IMR-90 (cell line): ENCODE measurements at regions not wholly inside any gene's neighbourhood (a gene's known extent, or its start where the extent isn't known, plus 50 kb on each side); places are given as distances from the start of the nearest gene placed in this dataset.

ENCODE experiments used
- ATAC-seq: fragments of 200-7000 bp; cut with Tn5 transposase; 2 replicates; pipeline ENCODE4 v1.9.1; 2020; ENCODE audit warnings: low read depth, mild to moderate bottlenecking, moderate library complexity
- BruUV-seq: library from RNA; stranded (reverse); fragments of 400-500 nt; replicated peaks from 2 replicates; lab custom pipeline; 2021; lab: Mats Ljungman, UMichigan
- CTCF ChIA-PET: fragments of 300-600 bp; formaldehyde crosslinking; extraction: SDS; loops from one replicate; lab custom pipeline; 2021; ENCODE audit warnings: antibody characterized with exemption; lab: Yijun Ruan, JAX
- POLR2A ChIA-PET: fragments of 300-600 bp; sonication (Branson Sonifier 250); formaldehyde crosslinking; loops from one replicate; lab custom pipeline; 2022; ENCODE audit warnings: antibody characterized with exemption; ENCODE audit not compliant: unreplicated experiment; lab: Charles Lee
- DNase-seq: peaks from one replicate; pipeline ENCODE4 v3.0.0; 2013
- H2AFZ ChIP-seq: replicated peaks from 2 replicates; pipeline ENCODE3; 2013; ENCODE audit warnings: low read length, mild to moderate bottlenecking; ENCODE audit not compliant: poor library complexity
- H2AK5ac ChIP-seq: 2 replicates; pipeline ENCODE4 v1.6.1; 2013; ENCODE audit warnings: low read depth, low read length, inconsistent platforms
- H2AK9ac ChIP-seq: replicated peaks from 2 replicates; pipeline ENCODE3; 2013; ENCODE audit warnings: mild to moderate bottlenecking, low read depth, low read length, moderate library complexity; ENCODE audit not compliant: poor library complexity
- H2BK120ac ChIP-seq: 2 replicates; pipeline ENCODE4 v1.6.1; 2013; ENCODE audit warnings: low read depth, low read length, inconsistent platforms
- H2BK15ac ChIP-seq: 3 replicates; pipeline ENCODE4 v1.6.1; 2013; ENCODE audit warnings: low read depth, low read length, inconsistent platforms
- H2BK20ac ChIP-seq: 2 replicates; pipeline ENCODE4 v1.6.1; 2013; ENCODE audit warnings: low read depth, mild to moderate bottlenecking, inconsistent platforms, low read length, moderate library complexity
- H2BK5ac ChIP-seq: 2 replicates; pipeline ENCODE4 v1.6.1; 2013; ENCODE audit warnings: mild to moderate bottlenecking, low read depth, low read length, inconsistent platforms; ENCODE audit not compliant: poor library complexity, severe bottlenecking
- H3K14ac ChIP-seq: replicated peaks from 2 replicates; pipeline ENCODE4 v1.6.1; 2013; ENCODE audit warnings: low read depth, low read length, inconsistent platforms
- H3K18ac ChIP-seq: 2 replicates; pipeline ENCODE4 v1.6.1; 2013; ENCODE audit warnings: low read depth, low read length, control low read depth
- H3K23ac ChIP-seq: 2 replicates; pipeline ENCODE4 v1.6.1; 2013; ENCODE audit warnings: low read depth, low read length, inconsistent platforms
- H3K27ac ChIP-seq: 2 replicates; pipeline ENCODE4 v1.5.1; 2013; ENCODE audit warnings: mild to moderate bottlenecking, control low read depth, low read length; ENCODE audit not compliant: insufficient read depth
- H3K27me3 ChIP-seq: 2 replicates; pipeline ENCODE4 v1.6.1; 2013; ENCODE audit warnings: low read length; ENCODE audit not compliant: control insufficient read depth, insufficient read depth
- H3K36me3 ChIP-seq: 2 replicates; pipeline ENCODE4 v1.6.1; 2013; ENCODE audit warnings: low read length, mixed read lengths; ENCODE audit not compliant: control insufficient read depth, insufficient read depth
- H3K4ac ChIP-seq: 2 replicates; pipeline ENCODE4 v1.6.1; 2013; ENCODE audit warnings: low read depth, low read length, inconsistent platforms
- H3K4me1 ChIP-seq: 2 replicates; pipeline ENCODE4 v1.6.1; 2013; ENCODE audit warnings: low read length, mixed read lengths; ENCODE audit not compliant: control insufficient read depth, insufficient read depth
- H3K4me2 ChIP-seq: 2 replicates; pipeline ENCODE4 v1.6.1; 2013; ENCODE audit warnings: low read depth, mild to moderate bottlenecking, control low read depth, low read length, moderate library complexity
- H3K4me3 ChIP-seq: 2 replicates; pipeline ENCODE4 v1.5.1; 2013; ENCODE audit warnings: low read depth, mild to moderate bottlenecking, control low read depth, low read length, moderate library complexity; ENCODE audit not compliant: insufficient read depth
- H3K56ac ChIP-seq: 2 replicates; pipeline ENCODE4 v1.6.1; 2013; ENCODE audit warnings: low read length, inconsistent platforms; ENCODE audit not compliant: insufficient read depth; ENCODE audit errors: extremely low read depth
- H3K79me1 ChIP-seq, 2 experiments: 2 replicates each; pipeline ENCODE4 v1.6.1; 2013; ENCODE audit warnings: low read length in 2 of 2, inconsistent platforms in 1 of 2, low read depth in 1 of 2
- H3K9ac ChIP-seq: 2 replicates; pipeline ENCODE4 v1.6.1; 2013; ENCODE audit warnings: low read depth, low read length, control low read depth
- H3K9me1 ChIP-seq: 2 replicates; pipeline ENCODE4 v1.6.1; 2013; ENCODE audit warnings: low read length, inconsistent platforms; ENCODE audit not compliant: insufficient read depth
- H3K9me3 ChIP-seq: 2 replicates; pipeline ENCODE4 v1.6.1; 2013; ENCODE audit warnings: low read length; ENCODE audit not compliant: control insufficient read depth, insufficient read depth
- H4K20me1 ChIP-seq: 2 replicates; pipeline ENCODE4 v1.6.1; 2013; ENCODE audit warnings: low read length, inconsistent platforms; ENCODE audit not compliant: insufficient read depth
- H4K5ac ChIP-seq: 2 replicates; pipeline ENCODE4 v1.6.1; 2013; ENCODE audit warnings: mild to moderate bottlenecking, low read depth, low read length, control low read depth
- H4K8ac ChIP-seq, 2 experiments: 2 replicates each; pipeline ENCODE4 v1.6.1; 2013; ENCODE audit warnings: low read depth in 2 of 2, low read length in 2 of 2, control low read depth in 1 of 2, inconsistent platforms in 1 of 2
- H4K91ac ChIP-seq: 2 replicates; pipeline ENCODE4 v1.6.1; 2013; ENCODE audit warnings: low read depth, low read length, inconsistent platforms; ENCODE audit not compliant: insufficient read depth
- CHD1 ChIP-seq: IDR thresholded peaks from 2 replicates; pipeline ENCODE4 v1.6.1; 2012; ENCODE audit warnings: low read depth, low read length, improper control_type of control experiment
- FOS ChIP-seq: fragments of 150-350 bp; IDR thresholded peaks from 2 replicates; pipeline ENCODE4 v1.6.1; 2016; ENCODE audit warnings: low read depth, low read length
- RCOR1 ChIP-seq: IDR thresholded peaks from 2 replicates; pipeline ENCODE4 v1.6.1; 2012; ENCODE audit warnings: mild to moderate bottlenecking, low read length, improper control_type of control experiment; ENCODE audit not compliant: insufficient replicate concordance
- WGBS, 2 experiments: methylation state at CpG; one replicate each; pipeline versions ENCODE4 v1.1.5 to v1.1.7; 2013; ENCODE audit warnings: missing lambda C conversion rate in 2 of 2; ENCODE audit not compliant: insufficient read length in 1 of 2; ENCODE audit errors: extremely low coverage in 2 of 2; 5-methylcytosine and 5-hydroxymethylcytosine counted together
- dilution Hi-C: fragments of 300-500 bp; cut with HindIII; formaldehyde crosslinking; loops from one replicate; pipeline ENCODE4 v1.14.3; 2018; ENCODE audit warnings: low sequenced_read_pairs; ENCODE audit not compliant: unreplicated experiment
- in situ Hi-C: fragments of 300-500 bp; cut with MboI; formaldehyde crosslinking; loops from 3 replicates; pipeline ENCODE4 v1.14.3; 2019; ENCODE audit warnings: low sequenced_read_pairs, inconsistent platforms, mixed read lengths
- intact Hi-C: fragments of 100-400 bp; cut with micrococcal nuclease; formaldehyde crosslinking; loops from 2 replicates; pipeline ENCODE4 v1.10.0; 2022

DNA sequence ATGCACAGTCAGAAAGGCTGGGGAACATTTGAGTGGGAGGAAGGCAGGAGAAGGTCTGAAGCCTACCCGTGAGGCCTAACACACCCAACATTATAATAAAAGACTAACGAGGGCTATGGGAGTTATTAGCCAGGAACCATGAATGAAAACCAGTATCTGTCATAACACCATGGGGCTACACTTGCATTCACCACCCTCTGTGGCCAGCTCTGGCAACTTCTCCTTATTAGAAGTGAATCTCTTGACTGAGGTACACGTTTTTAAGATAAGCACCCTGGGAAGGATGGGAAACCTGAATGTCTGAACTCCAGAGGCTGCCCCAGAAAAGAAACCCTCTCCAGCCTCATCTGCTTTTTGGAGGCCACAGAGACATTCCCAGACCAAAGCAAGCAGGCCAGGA lies 204.3 kb upstream of the RAB4A start:
- no peak overlapping the region for H3K18ac ChIP-seq
- no peak overlapping the region for H3K4me3 ChIP-seq
- H2AK5ac ChIP-seq, result no peak overlapping the region
- no peak overlapping the region for H4K8ac ChIP-seq
- ATAC-seq (no peak), DNase-seq (no peak)
- H4K5ac ChIP-seq, result no peak overlapping the region
- H2BK20ac ChIP-seq, result no peak overlapping the region
- H2BK120ac ChIP-seq, result no peak overlapping the region
- no peak overlapping the region for H2BK5ac ChIP-seq
- TF ChIP-seq CHD1 (no peak), FOS (no peak), RCOR1 (no peak)
- H4K20me1 ChIP-seq, result no peaks in the 10 kb centered on the region
- CTCF ChIA-PET, result no interaction called here
- H3K56ac ChIP-seq, result no peak overlapping the region
- H3K36me3 ChIP-seq, result no peaks in the 10 kb centered on the region
- no peak overlapping the region for H3K23ac ChIP-seq
- H3K9me1 ChIP-seq, result no peaks in the 10 kb centered on the region
- peaks cover 39% of the 10 kb centered on the region for H3K27me3 ChIP-seq
- no peak overlapping the region for H3K4me2 ChIP-seq
- dilution Hi-C loops (no loop called here), in situ Hi-C loops (no loop called here), intact Hi-C loops (no loop called here)
- no peak overlapping the region for H2AFZ ChIP-seq
- H3K79me1 ChIP-seq, result no peaks in the 10 kb centered on the region
- no peaks in the 10 kb centered on the region; the same call in 1 of the 2 replicates for H3K4me1 ChIP-seq
- no peak overlapping the region for H4K91ac ChIP-seq
- H3K4ac ChIP-seq, result no peak overlapping the region
- no TSS peak for BruUV-seq
- no CpG with 5 or more reads among the region's 3 CpGs for WGBS, 2 experiments
- H3K14ac ChIP-seq, result no peak overlapping the region
- POLR2A ChIA-PET, result no interaction called here
- H2AK9ac ChIP-seq, result no peak overlapping the region
- no peak overlapping the region for H3K27ac ChIP-seq
- no peaks in the 10 kb centered on the region for H3K9me3 ChIP-seq
- H3K9ac ChIP-seq, result no peak overlapping the region
- no peak overlapping the region for H2BK15ac ChIP-seq
